ENCODE measurements at regions not wholly inside any gene's neighbourhood (a gene's known extent, or its start where the extent isn't known, plus 50 kb on each side); places are given as distances from the start of the nearest gene placed in this dataset.
"Not testable (repeated sequence)": the region's sequence is repeated elsewhere in the genome, so short reads cannot be mapped to it uniquely, and the experiment has no call there.

DNA sequence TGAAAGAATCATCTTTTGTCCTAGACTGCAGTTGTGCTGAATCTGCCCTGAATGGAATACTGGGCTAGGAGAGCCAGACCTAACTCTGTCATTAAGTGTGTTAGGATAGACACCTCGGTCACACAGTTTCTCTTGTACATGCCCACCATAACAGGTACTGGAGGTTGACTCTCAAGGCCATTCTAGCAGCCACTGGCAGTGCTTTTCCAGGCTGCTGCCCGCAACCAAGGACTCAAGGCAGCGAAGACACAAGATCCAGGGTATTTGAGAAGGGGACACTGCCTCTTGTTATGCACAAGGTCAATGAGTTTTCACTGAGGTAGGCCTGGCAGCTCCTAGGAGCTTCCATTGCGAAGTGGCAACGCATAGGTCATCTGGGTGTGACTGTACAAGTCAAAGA is 70.6 kb upstream of the ZNF746 start:
- no peak for DNase-seq (ENCODE audit: low read depth in 2 of 2)

DNA sequence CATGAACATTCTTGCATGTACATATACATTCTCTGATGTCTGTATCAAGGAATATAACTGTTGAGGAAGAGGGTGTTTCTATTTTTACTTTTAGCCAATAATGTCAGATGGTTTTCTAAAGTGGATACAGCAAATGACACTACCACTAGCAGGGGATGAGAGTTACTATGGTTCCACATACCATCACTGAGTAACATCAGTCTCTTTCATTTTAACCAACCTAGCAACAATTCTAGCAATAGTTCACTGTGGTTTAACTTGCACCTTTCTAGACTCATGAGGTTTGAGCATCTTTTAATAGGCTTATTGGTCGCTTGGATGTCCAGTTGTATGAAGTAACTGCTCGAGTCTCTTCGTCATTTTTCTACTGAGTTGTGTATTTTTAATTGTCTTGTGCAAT is 68.5 kb upstream of the ZNF746 start:
- no peak for DNase-seq (ENCODE audit: low read depth in 2 of 2)

DNA sequence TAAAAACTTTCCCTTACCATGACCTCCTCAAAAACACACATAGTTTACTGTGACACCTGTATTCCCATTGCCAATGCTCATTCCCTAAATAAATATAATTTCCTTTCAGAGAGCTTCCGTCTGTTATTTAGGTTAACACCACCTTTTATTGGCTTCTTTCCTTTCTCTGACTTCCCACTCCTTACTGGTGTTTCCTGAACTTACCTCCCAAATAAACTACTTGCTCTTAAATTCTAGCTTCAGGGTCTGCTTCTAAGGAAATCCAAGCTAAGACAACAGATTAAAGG is 67.4 kb upstream of the ZNF746 start:
- no peak for DNase-seq (ENCODE audit: low read depth in 2 of 2)

DNA sequence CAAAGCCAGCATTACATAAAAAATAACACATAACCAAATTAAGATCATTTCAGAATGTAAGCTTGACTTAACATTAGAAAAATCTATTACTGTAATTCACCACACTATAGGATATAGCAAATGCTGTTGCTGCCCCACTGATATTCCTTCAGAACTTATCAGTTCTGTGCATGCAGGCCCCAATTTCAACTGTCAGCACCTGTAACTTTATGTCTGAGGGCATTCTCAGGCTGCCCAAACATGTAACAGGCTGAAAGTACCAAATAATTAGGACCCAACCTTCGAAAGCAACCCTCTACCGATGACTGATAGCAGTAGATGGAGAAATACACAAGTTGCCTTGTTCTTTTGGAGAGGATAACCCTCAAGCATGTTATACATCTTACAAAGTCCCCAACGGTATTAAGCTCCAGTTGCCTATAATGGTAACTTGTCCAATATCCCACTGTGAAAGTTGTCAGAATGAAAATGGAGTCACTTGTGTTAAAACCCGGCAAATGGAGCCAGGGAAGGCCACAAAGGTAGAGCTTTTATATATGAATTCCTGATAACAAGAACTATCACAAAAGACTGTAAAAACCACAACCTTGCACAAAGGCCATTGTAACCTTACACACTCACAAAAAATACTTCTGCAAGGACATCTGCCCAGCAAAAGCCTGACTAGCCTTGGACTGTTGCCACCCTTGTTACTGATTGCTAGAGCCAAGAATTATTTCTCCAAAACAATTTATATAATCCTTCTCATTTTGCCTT is 66.9 kb upstream of the ZNF746 start:
- DNase-seq (ENCODE audit: low read depth in 2 of 2) = no peak

DNA sequence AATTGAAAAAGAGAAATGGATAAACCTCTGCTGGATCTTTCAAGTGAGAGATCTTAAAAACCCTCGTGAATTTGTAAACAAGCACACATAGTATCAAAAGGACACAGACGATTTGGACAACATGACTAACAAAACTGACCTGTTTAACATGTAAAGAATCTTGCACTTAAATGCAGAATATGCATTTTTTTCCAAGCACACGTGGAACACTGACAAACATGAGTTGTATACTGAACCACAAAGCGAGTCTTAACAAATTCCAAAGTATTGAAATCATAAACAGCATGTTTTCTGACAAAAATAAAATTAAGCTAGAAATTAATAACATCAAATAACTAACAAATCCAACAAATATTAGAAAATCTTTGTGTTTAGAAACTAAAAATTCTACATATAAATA is 65.0 kb upstream of the ZNF746 start:
- peak in 1 of 2 experiments; percentile 26 for DNase-seq (ENCODE audit: low read depth in 2 of 2)

DNA sequence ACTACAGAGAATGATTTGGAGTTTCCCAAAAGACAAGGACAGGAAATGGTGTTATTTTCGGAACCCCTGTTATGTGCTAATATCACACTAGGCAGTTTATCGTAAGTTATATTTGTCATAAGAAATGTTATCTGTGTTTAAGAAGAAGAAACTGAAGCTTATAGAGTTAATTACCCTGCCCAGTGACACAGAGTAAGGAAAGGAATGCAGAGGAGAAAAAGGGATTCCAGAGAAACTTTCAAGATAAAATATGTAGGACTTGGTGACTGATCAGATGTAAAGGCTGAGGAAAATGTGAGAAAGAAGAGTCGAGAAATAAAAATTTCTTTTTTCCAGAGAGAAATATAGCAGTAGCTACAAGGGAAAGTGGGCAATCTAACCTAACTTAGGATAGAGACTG is 63.5 kb upstream of the ZNF746 start:
- no peak for DNase-seq (ENCODE audit: low read depth in 2 of 2)

DNA sequence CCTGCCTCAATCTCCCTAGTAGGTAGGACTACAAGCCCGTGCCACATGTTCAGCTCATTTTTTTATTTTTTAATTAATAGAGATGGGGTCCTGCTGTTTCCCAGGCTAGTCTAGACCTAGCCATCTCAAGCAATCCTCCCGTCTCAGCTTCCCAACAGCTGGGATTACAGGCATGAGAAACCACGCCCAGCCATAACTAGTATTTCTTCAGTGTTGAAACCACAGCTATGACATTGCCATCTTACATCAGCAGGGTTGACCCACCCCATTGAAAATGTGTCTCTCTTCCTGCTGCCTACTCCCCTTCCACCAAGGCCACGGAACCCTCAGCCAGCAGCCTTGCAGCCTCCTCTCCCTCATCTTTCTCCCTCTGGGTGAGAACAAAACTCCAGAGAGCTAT is 62.1 kb upstream of the ZNF746 start:
- peak; percentile 31 to 41 for DNase-seq (ENCODE audit: low read depth in 2 of 2)

DNA sequence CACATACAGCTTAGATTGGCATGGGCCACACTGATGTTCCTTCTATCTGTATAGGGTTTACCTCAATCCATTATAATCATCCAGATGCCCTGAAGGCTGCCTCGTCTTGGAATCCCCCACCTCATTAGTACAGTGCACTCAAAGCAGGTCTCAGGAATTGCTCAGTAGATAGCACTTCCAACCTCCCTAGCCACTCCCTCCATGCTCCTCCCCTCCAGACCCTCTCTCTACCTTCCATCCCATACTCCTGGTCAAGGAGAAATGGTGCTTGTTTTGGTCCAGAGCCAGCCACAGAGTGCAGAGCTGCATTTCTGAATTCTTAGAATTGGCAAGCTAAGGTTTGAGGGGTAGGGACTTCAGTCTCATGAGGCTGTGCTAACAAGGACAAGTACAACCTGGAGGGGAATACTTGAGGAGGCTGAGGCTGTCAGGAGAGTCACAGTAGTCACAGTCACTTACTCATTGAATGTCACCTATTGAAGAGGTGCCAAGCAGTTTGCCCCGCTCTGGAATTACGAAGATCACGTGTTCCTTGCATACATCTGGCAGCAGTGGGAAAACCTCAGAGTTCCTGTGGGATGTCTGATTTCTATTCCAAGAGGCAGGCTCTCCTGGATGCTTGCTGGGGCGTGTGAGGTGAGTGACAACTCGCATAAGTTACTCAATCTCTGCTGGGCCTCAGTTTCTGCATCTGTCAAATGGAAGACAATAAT is 60.7 kb upstream of the ZNF746 start:
- DNase-seq (ENCODE audit: low read depth in 2 of 2) = peak; percentile 21 to 24

DNA sequence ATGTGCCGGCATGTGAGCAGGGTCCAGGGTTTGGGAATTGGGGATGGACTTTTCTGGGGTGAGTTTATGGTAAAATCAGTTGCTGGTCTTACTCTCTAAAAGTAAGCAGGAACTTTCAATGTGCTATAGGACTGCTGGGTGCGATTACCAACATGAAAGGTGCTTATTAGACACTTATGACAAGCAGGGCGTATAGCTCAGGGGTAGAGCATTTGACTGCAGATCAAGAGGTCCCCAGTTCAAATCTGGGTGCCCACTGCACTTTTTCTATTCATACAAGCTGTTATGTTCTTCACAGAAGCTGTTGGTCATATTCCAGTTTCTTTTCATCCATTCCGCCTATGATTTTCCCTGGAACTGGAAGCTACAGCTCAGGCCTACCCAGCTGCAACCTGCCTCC is 58.9 kb upstream of the ZNF746 start:
- not testable (repeated sequence) for DNase-seq (ENCODE audit: low read depth in 2 of 2)

DNA sequence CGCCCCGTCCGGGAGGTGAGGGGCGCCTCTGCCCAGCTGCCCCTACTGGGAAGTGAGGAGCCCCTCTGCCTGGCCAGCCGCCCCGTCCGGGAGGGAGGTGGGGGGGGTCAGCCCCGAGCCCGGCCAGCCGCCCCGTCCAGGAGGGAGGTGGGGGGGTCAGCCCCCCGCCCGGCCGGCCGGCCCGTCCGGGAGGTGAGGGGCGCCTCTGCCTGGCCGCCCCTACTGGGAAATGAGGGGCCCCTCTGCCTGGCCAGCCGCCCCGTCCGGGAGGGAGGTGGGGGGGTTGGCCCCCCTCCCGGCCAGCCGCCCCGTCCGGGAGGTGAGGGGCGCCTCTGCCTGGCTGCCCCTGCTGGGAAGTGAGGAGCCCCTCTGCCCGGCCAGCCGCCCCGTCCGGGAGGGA is 57.2 kb upstream of the ZNF746 start:
- DNase-seq (ENCODE audit: low read depth in 2 of 2) = not testable (repeated sequence)

DNA sequence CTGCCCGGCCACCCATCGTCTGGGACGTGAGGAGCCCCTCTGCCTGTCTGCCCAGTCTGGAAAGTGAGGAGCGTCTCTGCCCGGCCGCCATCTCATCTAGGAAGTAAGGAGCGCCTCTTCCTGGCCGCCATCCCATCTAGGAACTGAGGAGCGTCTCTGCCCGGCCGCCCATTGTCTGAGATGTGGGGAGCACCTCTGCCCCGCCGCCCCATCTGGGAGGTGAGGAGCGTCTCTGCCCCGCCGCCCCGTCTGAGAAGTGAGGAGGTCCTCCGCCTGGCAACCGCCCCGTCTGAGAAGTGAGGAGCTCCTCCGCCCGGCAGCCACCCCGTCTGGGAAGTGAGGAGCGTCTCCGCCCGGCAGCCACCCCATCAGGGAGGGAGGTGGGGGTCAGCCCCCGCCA is 56.4 kb upstream of the ZNF746 start:
- not testable (repeated sequence) for DNase-seq (ENCODE audit: low read depth in 2 of 2)

DNA sequence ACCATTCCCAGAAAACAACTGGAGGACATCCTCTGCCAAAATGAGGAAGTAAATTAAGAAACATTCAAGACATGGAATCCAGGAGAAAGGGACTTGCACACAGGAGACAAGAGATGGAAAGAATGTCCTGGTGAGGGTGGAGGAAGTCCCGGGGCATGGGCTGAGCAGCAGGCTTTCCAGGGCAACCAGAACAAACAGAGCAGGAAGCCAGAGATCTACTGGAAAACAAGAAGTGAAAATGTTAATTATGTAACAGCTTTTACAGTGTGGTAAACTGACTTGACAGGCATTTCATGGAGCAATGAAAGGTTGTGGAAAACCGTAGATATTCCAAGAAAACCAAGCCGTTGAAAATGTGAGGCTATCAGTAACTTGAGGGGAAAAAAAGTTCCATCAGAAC is 55.2 kb upstream of the ZNF746 start:
- DNase-seq (ENCODE audit: low read depth in 2 of 2) = no peak
